ENCODE measurements at regions not wholly inside any gene's neighbourhood (a gene's known extent, or its start where the extent isn't known, plus 50 kb on each side); places are given as distances from the start of the nearest gene placed in this dataset.

DNA sequence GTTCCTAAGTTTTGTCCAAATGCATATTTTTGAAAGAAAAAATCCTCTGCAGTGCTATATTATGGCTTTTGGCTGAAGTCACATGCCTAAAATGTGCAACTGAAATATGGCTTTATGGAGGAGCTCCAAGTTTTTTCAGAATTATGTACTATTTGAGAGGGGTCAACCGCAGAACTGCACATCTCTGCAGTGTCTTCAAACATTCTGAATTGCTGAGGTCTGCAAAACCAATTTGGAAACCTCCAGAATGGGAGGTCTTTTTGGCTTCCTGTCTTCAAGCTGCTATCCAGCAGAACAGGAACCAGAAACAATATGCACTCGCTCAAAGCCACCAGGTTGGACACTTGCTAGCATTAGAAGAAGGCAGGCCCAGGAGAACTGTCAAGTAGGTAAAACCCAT, 376.0 kb upstream of the PAPPA start:
- no peak for TF ChIP-seq CTCF (IDR thresholded peaks at IDR 0.05)
- no peak for TF ChIP-seq EP300 (IDR thresholded peaks at IDR 0.05)
- TF ChIP-seq POLR2A (IDR thresholded peaks at IDR 0.05) = no peak

Measured in upper lobe of left lung (tissue), 4 donors.